Astrocyte (in vitro differentiated cells and primary cell): ENCODE measurements at regions not wholly inside any gene's neighbourhood (a gene's known extent, or its start where the extent isn't known, plus 50 kb on each side); places are given as distances from the start of the nearest gene placed in this dataset.

Experiments
- DNase-seq: peaks from one replicate; pipeline ENCODE4 v3.0.0-alpha.2; 2010; ENCODE audit warnings: low read depth
- FAIRE-seq: peaks from 2 replicates; lab custom pipeline; 2011; peaks lifted over from hg19 to GRCh38; lab: Jason Lieb, UNC
- H2AFZ ChIP-seq: 2 replicates; pipeline ENCODE4 v1.6.0; 2012; ENCODE audit warnings: low read depth, low read length, inconsistent platforms
- H3K27ac ChIP-seq: 2 replicates; pipeline ENCODE4 v1.5.1; 2011; ENCODE audit warnings: low read depth, low read length, inconsistent platforms
- H3K27me3 ChIP-seq: 2 replicates; pipeline ENCODE4 v1.6.0; 2011; ENCODE audit warnings: low read length, inconsistent platforms; ENCODE audit not compliant: insufficient read depth
- H3K36me3 ChIP-seq: 2 replicates; pipeline ENCODE4 v1.5.1; 2011; ENCODE audit warnings: low read length, inconsistent platforms; ENCODE audit not compliant: insufficient read depth
- H3K4me1 ChIP-seq: 2 replicates; pipeline ENCODE4 v1.5.1; 2011; ENCODE audit warnings: low read length, inconsistent platforms; ENCODE audit not compliant: insufficient read depth
- H3K4me2 ChIP-seq: 2 replicates; pipeline ENCODE4 v1.6.0; 2012; ENCODE audit warnings: low read length, inconsistent platforms
- H3K4me3 ChIP-seq: 2 replicates; pipeline ENCODE4 v1.5.1; 2011; ENCODE audit warnings: low read depth, mild to moderate bottlenecking, low read length, inconsistent platforms; ENCODE audit not compliant: insufficient read depth
- H3K79me2 ChIP-seq: 2 replicates; pipeline ENCODE4 v1.6.0; 2012; ENCODE audit warnings: mild to moderate bottlenecking, low read length, inconsistent platforms; ENCODE audit not compliant: insufficient read depth
- H3K9ac ChIP-seq: 2 replicates; pipeline ENCODE4 v1.6.0; 2012; ENCODE audit warnings: mild to moderate bottlenecking, low read length, inconsistent platforms
- H3K9me3 ChIP-seq: 2 replicates; pipeline ENCODE4 v1.5.1; 2012; ENCODE audit warnings: low read depth, mild to moderate bottlenecking, low read length, inconsistent platforms; ENCODE audit not compliant: insufficient read depth
- H4K20me1 ChIP-seq: 2 replicates; pipeline ENCODE4 v1.6.0; 2012; ENCODE audit warnings: low read length, inconsistent platforms; ENCODE audit not compliant: insufficient read depth
- H3K27ac Mint-ChIP-seq: one replicate; pipeline ENCODE4 v1.8.0; 2021; ENCODE audit warnings: mild to moderate bottlenecking, mixed read lengths; ENCODE audit not compliant: unreplicated experiment
- H3K27me3 Mint-ChIP-seq: one replicate; pipeline ENCODE4 v1.8.0; 2021; ENCODE audit warnings: low read depth, mixed read lengths; ENCODE audit not compliant: unreplicated experiment
- H3K36me3 Mint-ChIP-seq: one replicate; pipeline ENCODE4 v1.8.0; 2021; ENCODE audit warnings: low read depth, mixed read lengths; ENCODE audit not compliant: unreplicated experiment
- H3K4me1 Mint-ChIP-seq: one replicate; pipeline ENCODE4 v1.8.0; 2021; ENCODE audit warnings: low read depth, mixed read lengths; ENCODE audit not compliant: unreplicated experiment
- H3K4me3 Mint-ChIP-seq: one replicate; pipeline ENCODE4 v1.8.0; 2021; ENCODE audit warnings: mild to moderate bottlenecking, moderate library complexity, mixed read lengths; ENCODE audit not compliant: unreplicated experiment
- H3K9me3 Mint-ChIP-seq: one replicate; pipeline ENCODE4 v1.8.0; 2021; ENCODE audit warnings: mild to moderate bottlenecking, mixed read lengths; ENCODE audit not compliant: unreplicated experiment
- EZH2 ChIP-seq: IDR thresholded peaks from 2 replicates; pipeline ENCODE4 v1.6.1; 2012; ENCODE audit warnings: mild to moderate bottlenecking, low read length, inconsistent platforms; ENCODE audit not compliant: insufficient read depth
- TF ChIP-seq, protein P1 (sequence below): IDR thresholded peaks from 2 replicates; pipeline ENCODE4 v1.5.1; 2011; ENCODE audit warnings: low read depth, mild to moderate bottlenecking, inconsistent platforms, low read length, moderate library complexity; ENCODE audit not compliant: insufficient read depth

GRCh38 chr1:55609630-55610029 lies 394.5 kb upstream of the USP24 start:
- Histone ChIP-seq H3K79me2 (no peaks in the 10 kb centered on the region), H3K36me3 (no peaks in the 10 kb centered on the region), H3K4me3 (no peak overlapping the region), H3K9me3 (no peaks in the 10 kb centered on the region), H3K4me2 (no peak overlapping the region), H3K9ac (no peak overlapping the region), H3K4me1 (peaks cover 5% of the 10 kb centered on the region), H2AFZ (no peak overlapping the region), H4K20me1 (no peaks in the 10 kb centered on the region), H3K27ac (no peak overlapping the region), H3K27me3 (no peaks in the 10 kb centered on the region)
- peaks cover 7% of the 10 kb centered on the region for H3K9me3 Mint-ChIP-seq
- no peaks in the 10 kb centered on the region for H3K4me1 Mint-ChIP-seq
- no peak for FAIRE-seq
- no peak for DNase-seq
- H3K27ac Mint-ChIP-seq: no peak overlapping the region
- H3K4me3 Mint-ChIP-seq: no peak overlapping the region
- no peak for TF ChIP-seq EZH2
- TF ChIP-seq, protein P1, sequence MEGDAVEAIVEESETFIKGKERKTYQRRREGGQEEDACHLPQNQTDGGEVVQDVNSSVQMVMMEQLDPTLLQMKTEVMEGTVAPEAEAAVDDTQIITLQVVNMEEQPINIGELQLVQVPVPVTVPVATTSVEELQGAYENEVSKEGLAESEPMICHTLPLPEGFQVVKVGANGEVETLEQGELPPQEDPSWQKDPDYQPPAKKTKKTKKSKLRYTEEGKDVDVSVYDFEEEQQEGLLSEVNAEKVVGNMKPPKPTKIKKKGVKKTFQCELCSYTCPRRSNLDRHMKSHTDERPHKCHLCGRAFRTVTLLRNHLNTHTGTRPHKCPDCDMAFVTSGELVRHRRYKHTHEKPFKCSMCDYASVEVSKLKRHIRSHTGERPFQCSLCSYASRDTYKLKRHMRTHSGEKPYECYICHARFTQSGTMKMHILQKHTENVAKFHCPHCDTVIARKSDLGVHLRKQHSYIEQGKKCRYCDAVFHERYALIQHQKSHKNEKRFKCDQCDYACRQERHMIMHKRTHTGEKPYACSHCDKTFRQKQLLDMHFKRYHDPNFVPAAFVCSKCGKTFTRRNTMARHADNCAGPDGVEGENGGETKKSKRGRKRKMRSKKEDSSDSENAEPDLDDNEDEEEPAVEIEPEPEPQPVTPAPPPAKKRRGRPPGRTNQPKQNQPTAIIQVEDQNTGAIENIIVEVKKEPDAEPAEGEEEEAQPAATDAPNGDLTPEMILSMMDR: no peak
- H3K36me3 Mint-ChIP-seq: no peaks in the 10 kb centered on the region
- peaks cover 3% of the 10 kb centered on the region for H3K27me3 Mint-ChIP-seq

GRCh38 chr1:55605155-55605554 lies 390.0 kb upstream of the USP24 start:
- Histone ChIP-seq H2AFZ (no peak overlapping the region), H3K36me3 (no peaks in the 10 kb centered on the region), H3K27ac (no peak overlapping the region), H3K9me3 (no peaks in the 10 kb centered on the region), H3K4me2 (no peak overlapping the region), H3K27me3 (no peaks in the 10 kb centered on the region), H4K20me1 (no peaks in the 10 kb centered on the region), H3K9ac (no peak overlapping the region), H3K4me1 (no peaks in the 10 kb centered on the region), H3K79me2 (no peaks in the 10 kb centered on the region), H3K4me3 (no peak overlapping the region)
- H3K4me3 Mint-ChIP-seq: no peak overlapping the region
- no peaks in the 10 kb centered on the region for H3K4me1 Mint-ChIP-seq
- H3K27me3 Mint-ChIP-seq: peaks cover 3% of the 10 kb centered on the region
- FAIRE-seq: no peak
- peaks cover 7% of the 10 kb centered on the region for H3K9me3 Mint-ChIP-seq
- no peak for DNase-seq
- TF ChIP-seq, protein P1: no peak
- no peak for TF ChIP-seq EZH2
- no peak overlapping the region for H3K27ac Mint-ChIP-seq
- H3K36me3 Mint-ChIP-seq: no peaks in the 10 kb centered on the region

- Histone ChIP-seq H3K9me3 (no peaks in the 10 kb centered on the region), H3K27me3 (no peaks in the 10 kb centered on the region), H3K4me2 (no peak overlapping the region), H3K27ac (no peak overlapping the region), H4K20me1 (no peaks in the 10 kb centered on the region), H3K79me2 (no peaks in the 10 kb centered on the region), H2AFZ (no peak overlapping the region), H3K36me3 (no peaks in the 10 kb centered on the region), H3K4me1 (no peaks in the 10 kb centered on the region), H3K9ac (no peak overlapping the region), H3K4me3 (no peak overlapping the region)
- H3K27ac Mint-ChIP-seq: no peak overlapping the region
- peaks cover 3% of the 10 kb centered on the region for H3K27me3 Mint-ChIP-seq
- FAIRE-seq: no peak
- no peaks in the 10 kb centered on the region for H3K36me3 Mint-ChIP-seq
- no peak for DNase-seq
- no peaks in the 10 kb centered on the region for H3K4me1 Mint-ChIP-seq
- H3K9me3 Mint-ChIP-seq: peaks cover 7% of the 10 kb centered on the region
- no peak overlapping the region for H3K4me3 Mint-ChIP-seq
- TF ChIP-seq EZH2: no peak
- TF ChIP-seq, protein P1: no peak
Observed at GRCh38 chr1:55604749-55605148, 389.6 kb upstream of the USP24 start.
